GM18907 (cell line): ENCODE measurements at regions not wholly inside any gene's neighbourhood (a gene's known extent, or its start where the extent isn't known, plus 50 kb on each side); places are given as distances from the start of the nearest gene placed in this dataset.
"Not testable (repeated sequence)": the region's sequence is repeated elsewhere in the genome, so short reads cannot be mapped to it uniquely, and the experiment has no call there.

Experiments used
- ATAC-seq: cut with Tn5 transposase; IDR thresholded peaks from one replicate; pipeline ENCODE4 v1.9.1; 2021; ENCODE audit warnings: mild to moderate bottlenecking, moderate library complexity; ENCODE audit not compliant: unreplicated experiment

DNA sequence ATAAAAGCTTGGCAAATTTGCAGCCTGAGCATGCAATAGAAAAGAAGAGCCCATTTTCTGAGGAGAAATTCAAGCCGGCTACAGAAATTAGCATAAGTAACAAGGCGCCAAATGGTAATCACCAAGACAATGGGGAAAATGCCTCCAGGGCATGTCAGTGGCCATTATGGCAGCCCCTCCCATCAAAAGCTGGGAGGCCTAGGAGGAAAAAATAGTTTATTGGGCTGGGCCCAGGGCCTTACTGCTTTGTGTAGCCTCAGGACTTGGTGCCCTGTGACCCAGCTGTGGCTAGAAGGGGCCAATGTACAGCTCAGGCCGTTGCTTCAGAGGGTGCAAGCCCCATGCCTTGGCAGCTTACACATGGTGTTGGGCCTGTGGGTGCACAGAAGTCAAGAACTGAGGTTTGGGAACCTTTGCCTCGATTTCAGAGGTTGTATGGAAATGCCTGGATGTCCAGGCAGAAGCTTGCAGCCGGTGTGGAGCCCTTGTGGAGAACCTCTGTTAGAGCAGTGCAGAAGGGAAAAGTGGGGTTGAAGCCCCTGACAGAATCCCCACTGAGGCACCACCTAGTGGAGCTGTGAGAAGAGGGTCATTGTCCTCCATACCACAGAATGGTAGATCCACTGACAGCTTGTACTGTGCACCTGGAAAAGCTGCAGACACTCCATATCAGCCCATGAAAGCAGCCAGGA lies 328.5 kb upstream of the MAP3K7 start:
- no peak for ATAC-seq

DNA sequence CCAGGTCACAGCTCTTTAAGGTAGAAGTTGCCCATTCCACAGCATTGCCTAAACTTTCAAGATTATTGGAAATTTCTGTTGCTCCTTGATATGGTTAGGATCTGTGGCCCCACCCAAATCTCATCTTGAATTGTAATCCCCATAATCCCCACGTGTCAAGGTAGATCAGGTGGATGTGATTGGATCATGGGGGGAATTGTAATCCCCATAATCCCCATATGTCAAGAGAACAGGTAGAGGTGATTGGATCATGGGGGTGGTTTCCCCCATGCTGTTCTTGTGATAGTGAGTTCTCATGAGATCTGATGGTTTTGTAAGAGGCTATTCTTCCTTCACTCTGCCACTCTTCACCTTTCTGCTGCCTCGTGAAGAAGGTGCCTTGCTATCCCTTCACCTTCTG lies 327.4 kb upstream of the MAP3K7 start:
- no peak for ATAC-seq

DNA sequence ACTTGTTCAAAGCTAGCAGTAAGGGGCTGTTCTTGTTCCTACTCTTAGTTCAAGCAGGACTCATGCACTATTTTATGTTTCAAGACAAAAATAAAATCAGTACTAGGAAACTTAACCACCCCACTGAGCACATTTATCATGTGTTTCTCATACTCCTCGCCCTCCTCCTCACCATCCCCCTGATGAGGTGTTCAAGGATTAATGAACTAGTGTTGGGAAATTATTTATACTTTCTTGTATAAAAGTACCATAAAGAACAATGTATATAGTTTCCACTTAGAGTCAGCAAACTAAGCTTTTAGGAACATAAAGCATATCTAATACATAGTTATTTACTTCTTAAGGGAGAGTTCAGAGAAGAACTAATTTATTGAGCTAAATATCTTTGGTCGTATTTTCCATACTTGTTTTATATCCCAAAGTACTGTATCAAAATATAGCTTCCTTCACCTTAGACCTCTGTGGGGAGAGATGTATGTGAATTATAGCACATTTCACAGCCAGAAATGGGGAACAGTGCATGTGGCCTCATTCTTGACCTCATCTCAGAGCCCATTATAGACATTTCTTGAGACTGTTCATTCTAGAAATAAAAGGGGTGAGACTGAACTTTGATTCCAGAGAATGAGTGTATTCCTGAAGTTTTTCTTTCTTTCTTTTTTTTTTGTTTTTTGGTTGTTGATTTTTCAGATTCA lies 326.5 kb upstream of the MAP3K7 start:
- no peak for ATAC-seq

DNA sequence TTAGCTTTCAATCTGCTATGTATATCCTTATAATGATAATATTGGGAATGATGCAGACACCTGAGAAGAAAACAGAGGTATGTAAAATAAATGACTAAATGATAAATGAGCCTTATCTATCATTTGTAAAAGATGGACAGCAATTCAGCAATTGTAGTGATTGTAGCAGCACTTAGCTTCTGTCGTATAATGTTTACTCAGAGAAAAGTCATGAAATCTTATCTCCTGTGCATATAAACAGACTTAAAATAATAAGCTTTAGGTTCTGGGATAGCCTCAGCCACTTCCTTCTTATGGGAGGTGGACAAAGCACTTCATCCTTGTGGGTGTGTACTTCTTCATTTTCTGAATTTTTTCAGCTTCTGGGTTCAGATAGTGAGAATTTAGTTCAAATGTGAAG lies 324.8 kb upstream of the MAP3K7 start:
- ATAC-seq = no peak

DNA sequence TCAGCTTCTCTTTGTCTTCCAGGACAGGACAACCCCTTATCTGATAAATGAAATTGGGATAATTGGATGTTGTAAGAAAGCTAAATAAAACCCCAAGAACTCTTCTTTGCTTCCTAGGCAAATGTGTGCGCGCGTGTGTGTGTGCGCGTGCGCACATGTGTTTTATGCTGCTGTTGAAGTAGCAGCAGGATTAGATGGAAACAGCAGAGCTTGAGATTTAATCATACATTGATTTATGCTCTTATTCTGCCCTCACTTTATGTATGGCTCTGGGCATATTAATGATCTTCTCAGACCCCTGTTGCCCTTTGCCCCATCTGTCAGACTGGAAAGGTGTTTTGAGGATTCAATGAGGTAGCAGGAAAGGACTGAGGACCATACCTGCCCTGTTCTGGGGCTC lies 324.0 kb upstream of the MAP3K7 start:
- ATAC-seq = no peak

DNA sequence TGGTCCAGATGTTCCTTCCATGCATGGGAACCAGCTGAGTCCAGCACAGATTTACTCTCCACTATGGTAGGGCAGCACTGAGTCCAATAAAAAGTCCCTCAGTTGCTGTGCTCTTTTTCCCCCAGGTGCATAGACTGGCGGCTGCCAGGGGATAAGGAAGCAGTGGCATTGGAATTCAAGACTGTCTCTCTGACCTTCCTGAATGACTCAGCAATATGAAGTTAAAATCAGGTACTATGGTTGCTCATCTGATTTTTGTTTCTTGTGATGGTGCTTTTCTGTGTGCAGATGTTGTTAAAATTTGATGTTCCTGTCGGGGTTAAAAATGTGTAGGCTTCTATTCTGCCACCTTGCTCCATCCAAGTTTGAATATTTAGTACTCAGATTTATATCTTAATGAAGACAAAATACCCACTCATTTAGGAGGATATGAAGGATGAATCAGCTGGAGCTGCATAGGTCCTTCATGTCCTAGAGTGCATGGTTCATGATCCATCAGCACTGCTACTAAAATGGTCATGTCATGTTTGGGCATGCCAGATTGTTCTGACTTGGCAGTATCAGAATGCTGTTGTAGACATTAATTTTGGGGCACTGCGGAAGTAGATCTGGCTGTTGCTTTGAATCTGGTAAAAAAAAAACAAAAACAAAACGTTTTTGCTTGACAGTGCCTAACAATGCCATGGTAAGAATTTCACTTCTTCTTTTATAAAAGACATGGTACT lies 321.2 kb upstream of the MAP3K7 start:
- no peak for ATAC-seq

DNA sequence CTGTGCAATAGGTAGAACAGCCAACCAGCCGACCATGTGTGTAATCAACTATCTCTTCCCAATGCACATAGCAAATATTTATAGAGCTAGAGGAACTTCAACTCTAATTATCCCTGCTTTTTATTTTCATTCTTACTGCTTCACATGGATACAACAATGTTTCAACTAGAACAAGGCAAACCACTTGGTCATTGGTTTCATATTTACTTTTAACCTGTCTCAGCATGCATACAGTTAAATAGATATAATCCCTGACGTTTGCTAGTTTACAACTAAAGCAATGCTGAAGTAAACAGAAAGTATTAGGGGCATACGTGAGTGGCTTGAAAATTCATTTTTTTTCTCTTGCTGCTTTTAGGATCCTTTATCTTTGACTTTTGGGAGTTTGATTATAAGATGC lies 318.5 kb upstream of the MAP3K7 start:
- ATAC-seq = no peak

DNA sequence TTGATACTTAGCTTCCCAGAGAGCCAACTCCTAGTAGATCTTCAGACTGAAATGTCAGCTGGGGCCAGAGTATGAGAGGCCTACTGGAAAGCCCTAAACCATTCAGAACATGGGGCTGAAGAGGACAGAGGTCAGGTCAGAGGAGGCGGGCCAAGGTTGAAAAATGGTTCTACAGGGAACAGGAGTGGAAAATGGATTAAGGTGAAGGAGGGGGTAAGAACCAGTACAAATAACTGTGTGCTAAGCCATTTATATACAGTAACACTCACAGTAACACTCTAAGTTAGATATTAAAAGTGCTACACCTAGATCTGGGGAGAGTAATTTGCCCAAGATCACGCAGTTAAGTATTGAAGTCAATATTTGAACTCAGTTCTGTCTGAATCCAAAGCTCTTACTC lies 313.2 kb upstream of the MAP3K7 start:
- ATAC-seq = no peak

DNA sequence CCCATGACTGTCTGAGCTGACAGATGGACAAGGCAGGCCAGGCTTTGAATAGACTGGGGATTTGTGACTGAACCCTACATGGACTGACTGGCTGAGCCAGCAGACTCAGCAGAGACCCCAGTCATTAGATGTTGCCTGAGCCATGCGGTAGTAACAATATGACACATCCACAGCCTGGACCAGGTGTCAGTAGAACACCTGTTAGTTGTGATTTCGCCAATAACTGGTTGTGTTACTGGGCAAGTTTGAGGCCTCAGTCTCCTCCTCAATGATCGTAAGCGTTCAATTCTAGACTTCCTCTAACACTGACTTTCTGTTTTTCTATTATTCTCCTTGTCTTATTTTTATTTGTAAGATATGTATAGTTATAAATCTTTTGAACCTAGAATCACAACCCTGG lies 311.9 kb upstream of the MAP3K7 start:
- no peak for ATAC-seq

DNA sequence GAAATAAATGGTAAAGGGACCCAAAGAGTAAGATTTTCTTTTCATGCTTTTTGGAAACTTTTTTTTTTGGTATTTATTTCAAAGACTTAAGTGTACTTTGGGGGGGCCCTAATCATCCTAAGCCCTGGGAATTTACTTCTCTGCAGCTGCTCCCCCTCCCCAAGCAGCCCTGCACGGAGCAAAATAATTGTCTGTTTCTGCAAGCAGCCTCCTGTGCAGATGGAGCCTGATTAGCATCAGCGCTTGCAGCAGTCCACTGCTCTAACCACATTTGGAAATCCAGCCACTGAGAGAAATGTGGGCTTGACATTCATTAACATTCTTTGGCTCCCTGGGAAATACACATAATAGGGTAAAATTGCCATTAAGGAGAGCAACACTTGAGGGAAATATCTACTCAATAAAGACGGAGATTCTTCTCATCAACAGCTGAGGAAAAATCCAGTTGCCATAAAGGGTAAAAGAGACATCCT lies 309.2 kb upstream of the MAP3K7 start:
- ATAC-seq = no peak

DNA sequence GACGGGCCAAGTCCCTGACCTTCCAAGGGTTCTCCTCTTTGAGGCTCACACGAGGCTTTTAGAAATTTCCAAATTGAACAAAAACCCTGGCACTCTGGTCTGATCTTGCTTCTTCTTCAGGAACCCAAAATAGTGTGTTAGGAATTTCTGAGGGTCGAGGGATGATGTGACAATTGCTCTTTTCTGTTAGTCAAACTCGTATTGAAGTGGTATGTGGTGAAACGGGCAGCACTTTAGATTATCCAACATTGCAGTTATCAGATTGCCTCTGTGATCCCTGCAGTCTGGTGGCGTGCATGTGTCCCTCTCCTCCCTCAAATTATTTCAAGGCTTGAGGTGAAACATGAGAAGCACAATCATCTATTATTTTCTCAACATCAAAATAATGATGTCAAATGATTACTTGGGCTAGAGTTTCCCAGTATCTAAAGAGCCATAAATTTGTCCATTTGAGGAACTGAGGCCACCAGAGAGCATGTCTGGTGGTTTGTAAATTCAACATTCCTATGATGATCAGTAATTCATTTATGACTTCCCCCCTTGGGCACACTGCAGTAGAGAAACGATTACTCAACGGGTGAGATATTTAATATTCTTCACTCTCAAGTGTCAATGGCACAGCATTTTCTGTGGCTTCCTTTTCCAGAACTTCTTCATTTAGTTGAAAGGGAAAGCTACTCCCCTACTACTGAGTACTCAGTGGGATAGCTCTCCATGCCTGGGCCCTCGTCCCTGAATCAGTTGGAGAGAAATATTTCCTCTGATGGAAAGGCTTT lies 308.6 kb upstream of the MAP3K7 start:
- no peak for ATAC-seq

DNA sequence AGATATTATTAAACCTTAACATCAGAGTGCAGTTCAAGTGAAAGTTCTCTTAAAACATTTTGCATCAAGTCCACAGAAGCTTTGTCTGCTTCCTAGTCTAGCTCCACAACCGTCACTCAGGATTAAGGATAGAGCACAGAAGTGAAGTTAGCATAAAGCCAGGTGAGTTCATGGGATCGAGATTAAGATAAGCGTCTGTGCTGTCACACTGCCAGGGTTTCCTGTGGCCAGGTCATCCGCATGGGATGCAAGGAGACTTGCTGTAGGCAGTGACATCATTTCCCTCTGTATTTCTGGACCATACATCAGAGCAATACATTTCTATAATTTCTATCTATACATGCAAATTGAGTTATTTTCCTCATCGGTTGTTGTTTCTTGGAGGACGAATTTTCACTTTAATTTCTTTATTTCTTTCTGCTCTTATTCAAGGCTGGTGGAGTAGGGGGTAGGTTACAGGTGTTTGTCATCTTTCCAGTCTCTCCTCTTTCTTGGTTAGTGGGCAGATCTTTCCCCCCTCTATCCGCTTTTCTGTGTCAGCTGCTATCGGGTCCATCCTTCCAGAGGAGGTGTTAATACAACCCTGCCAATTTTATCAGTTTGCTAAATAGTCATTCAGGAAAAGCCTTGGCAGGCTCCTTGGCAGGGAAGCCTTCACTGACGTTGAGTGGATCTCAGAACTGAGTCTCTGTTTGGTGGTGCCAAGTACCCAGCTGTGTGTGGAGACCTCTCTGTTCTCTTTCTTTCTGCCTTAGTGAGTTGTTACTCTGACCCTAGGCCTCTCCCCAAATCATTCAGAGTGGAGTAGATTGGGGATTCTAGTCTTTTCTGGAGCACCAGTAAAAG lies 307.6 kb upstream of the MAP3K7 start:
- ATAC-seq = no peak

DNA sequence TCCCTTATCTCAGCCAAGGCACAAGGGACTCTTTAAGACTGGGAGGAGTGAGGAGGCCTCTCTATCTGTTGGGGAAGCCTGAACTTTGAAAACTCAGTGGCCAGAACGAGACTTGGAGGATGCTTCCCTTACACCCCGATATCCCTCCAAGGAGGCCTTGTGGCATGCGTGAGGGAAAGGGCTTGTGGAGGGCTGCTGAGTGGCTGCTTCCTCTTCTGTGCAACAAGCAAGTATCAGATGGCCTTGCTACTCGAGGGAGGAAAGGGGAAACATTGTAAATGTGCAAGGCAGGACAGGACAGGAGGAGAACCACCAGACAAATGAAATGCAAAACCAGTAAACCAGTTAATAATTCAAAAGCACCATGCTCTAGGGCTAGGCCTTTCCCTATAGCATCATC lies 306.5 kb upstream of the MAP3K7 start:
- no peak for ATAC-seq

DNA sequence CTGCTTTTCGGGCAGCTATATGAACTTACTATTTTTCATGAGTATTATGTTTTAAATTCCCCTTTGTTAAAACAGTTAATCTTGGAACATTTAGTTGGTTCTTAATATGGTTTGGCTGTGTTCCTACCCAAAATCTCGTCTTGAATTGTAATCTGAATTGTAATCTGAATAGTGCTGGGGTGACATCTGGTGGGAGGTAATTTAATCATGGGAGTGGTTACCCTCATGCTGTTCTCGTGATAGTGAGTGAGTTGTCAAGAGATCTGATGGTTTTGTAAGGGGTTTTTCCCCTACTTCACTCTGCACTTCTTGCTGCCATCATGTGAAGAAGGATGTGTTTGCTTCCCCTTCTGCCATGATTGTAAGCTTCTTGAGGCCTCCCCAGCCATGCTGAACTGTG lies 305.4 kb upstream of the MAP3K7 start:
- ATAC-seq = no peak

DNA sequence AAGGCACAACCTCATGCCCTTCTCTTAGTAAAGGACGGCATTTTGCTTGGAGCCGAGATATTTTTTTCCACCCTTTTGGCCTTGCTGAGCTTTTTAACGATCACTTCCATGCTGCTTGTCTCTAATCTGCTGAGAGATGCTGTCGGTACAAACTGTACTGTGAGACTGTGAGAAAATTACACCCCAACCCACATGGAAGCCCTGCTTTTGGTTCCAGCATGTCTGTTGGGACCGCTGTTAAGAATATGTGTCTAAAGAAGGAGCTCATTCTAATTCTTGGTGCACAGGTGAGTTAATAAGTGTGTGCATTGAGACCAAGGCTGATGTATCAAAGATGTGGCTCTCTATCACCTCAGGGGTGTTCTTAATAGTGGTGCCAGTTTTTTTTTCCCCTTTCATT lies 304.5 kb upstream of the MAP3K7 start:
- no peak for ATAC-seq

DNA sequence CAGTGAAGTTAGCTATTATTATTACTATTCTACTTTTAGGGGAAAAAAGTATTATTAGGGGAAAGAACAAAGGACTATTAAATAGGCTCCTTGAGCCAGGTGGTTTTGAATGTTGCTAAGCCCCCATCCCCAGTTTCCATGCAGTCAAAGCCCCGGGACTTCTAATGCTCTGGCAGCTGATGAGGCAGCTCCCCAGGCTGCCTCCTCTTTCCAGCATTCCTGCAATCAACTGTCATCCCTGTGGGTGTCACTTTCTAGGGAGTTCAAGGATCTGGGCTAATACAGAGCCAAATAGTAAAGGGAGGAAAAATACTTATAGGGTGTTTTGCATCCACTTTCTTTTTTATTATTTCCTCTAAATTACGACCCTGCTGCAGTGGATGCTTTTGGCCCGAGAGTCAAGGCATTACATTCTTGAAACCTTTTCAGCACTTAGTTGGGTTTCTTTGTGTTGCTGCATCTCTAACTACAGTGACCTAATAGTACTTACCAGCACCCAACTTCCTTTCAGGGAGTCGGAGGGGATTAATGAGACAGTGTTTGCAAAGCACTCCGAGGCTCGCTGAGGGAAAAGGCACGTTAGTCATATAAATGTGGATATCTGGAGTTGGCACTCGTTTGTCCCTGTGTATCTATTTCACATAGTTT lies 303.9 kb upstream of the MAP3K7 start:
- ATAC-seq = no peak

DNA sequence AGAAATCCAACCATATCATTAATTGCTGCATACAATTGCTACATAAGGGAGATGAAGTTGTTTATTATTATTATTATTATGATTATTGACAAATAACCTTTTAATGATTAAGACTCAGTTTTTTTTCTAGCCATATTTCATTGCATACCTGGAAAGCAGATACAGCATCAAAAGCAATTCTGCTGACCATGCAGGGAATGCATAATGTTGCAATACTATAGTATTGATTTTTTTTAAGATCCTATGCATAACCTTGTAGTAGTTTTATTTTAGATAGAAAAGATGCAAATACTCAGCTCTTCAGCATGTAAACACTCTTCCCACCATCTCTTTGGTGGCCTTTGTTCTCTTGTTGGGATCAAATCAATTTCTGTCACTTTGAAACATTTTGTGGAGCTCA lies 300.9 kb upstream of the MAP3K7 start:
- ATAC-seq = no peak

DNA sequence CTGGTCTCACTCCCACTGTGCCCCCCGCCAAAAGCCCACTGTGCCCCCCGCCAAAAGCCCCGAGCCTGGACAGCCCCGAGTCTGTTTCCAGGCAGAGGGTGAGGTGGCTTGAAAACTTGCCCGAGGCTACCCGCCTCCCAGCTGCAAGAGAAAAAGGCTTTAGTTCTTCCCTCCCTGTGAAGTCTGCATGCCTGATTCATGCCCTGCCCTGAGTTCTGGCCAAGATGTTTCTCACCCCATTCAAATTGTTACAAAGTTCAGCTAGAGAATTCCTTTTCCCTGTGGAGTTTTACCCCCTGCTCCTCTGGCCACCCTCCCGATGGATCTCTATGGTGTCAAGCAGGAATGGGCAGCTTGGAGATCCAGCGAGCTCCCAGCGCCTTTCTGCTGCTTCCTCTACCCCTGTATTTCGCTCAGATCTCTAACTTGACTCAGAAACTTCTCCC lies 298.8 kb upstream of the MAP3K7 start:
- no peak for ATAC-seq

DNA sequence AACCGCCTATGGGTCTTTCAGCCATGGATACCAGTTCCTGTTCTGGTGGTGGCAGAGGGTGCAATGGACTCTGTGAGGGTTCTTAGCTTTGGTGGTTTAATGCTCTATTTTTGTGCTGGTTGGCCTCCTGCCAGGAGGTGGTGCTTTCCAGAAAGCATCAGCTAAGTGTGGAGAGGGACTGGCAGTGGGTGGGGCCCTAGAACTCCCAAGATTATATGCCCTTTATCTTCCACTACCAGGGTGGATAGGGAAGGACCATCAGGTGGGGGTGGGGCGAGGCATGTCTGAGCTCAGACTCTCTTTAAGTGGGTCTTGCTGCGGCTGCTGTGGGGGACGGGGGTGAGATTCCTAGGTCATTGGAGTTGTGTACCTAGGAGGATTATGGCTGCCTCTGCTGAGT lies 298.3 kb upstream of the MAP3K7 start:
- not testable (repeated sequence) for ATAC-seq

DNA sequence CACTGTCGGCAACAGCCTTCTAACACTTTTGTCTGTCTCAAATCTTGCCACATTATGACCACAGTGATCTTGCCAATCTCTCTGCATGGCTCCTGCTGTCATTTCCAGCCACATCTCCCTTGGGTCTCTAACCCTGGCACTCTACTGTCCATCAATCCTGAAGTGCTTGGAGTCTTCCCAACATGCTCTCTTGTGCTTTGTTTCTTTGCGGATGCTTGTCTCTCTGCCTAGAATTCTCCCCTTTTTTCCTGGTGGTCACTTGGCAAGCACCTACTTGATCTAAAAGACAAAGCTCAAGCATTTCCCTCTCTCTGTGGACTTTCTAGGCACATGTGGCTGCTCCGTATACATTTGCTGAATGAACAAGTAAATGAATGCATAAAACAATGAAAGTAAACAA lies 290.7 kb upstream of the MAP3K7 start:
- ATAC-seq = no peak
